ENCODE measurements at regions not wholly inside any gene's neighbourhood (a gene's known extent, or its start where the extent isn't known, plus 50 kb on each side); places are given as distances from the start of the nearest gene placed in this dataset.

DNA sequence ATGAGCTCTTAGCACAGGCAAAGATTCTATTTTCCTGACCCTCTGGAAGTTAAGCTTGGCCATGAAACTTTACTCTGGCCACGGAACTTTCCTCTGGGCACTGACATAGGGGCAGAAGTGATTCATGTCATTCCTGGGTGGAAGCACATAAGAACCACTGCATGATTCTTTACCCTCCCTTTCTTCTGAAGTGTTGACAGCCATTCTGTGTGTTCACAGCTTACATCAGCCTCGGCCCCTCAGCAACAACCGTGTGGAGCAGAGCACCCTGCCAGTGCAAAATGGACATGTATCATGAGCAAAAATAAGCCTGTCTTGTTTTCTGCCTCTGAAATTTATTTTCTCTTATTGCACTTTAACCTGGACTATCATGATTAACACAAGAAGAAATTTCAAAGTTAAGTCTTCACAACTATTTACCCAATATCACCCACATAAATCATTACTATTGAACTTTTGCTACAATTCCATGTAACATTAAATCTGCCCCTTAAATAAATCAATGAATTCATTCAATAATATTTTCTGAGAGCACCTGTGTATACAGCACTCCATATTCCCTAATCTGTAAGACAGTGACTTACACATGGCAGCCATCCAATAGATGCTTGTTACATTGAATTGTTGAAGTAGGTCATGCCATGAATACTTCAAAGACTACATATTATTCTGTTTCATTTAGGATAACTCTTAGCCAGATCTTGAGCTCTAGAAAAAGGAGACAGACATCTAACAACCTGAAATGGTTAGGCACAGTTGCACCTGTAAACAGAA lies 531.9 kb downstream of the IRS1 start:
- ATAC-seq, result no peak

DNA sequence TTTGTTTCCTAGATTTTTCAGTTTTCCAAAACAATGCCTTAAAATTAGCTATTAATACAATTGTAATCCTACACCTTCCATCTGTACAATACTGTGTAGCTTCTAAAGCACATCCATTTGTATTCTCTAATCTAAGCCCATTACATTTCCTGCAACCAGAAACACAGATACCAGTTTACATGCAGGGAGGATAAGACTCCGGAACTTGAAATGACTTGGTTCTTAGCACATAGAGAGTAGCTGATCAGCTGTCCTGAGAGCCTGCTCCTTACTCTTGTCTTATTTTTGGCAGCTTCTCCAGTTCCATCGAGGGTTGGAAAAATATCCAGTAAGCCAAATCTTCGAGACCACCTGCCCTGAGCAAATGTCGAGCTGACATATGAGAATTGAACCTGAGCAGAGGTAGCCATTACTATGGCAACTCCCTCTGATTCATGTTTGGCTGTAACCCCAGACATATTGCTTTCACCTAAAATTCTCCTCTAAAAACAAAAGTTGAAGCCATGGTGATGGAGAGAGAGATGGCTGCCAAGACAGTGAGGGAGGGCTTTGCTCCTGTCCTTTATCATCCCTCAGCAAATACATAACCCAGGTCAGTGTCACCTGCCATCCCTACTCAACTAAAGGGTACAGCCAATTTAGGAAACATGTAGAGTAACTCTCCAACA lies 542.8 kb downstream of the IRS1 start:
- ATAC-seq, result no peak

DNA sequence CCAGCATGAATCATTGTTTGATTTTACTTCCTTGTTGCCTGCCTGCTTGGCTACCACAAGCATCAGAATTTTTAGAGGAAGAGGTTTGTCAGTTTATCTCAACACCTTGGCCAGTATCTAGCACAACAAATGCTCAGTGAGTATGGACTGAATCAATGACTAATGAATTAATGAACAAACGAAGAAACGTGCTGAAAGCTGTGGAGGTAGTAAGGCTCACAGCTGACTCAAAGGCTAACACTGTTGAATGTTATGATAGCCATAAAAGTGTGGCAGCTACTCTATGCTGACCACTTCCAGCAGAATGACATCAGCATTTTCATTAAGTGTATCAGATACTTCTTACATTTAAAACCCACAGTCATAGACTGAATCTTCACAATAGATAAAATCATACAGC lies 543.4 kb downstream of the IRS1 start:
- ATAC-seq, result no peak

DNA sequence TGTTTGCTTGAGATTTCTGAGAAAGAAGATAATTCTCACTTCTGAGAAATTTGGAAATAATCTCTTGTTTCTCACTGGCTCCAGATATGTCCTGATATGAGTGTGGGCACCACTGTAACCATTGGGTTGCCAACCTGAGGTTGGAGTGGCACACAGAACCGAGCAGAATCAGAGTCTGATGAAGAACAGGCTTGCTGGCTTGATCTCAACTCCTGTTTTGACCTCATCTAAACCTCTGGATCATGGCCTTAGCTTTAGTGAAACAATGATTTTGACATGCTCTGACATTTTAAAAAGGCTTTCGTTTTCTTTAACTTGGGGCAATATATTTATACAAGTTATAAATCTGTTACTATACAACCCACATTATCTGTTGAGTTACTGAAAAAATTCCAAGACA lies 548.0 kb downstream of the IRS1 start:
- ATAC-seq, result no peak

DNA sequence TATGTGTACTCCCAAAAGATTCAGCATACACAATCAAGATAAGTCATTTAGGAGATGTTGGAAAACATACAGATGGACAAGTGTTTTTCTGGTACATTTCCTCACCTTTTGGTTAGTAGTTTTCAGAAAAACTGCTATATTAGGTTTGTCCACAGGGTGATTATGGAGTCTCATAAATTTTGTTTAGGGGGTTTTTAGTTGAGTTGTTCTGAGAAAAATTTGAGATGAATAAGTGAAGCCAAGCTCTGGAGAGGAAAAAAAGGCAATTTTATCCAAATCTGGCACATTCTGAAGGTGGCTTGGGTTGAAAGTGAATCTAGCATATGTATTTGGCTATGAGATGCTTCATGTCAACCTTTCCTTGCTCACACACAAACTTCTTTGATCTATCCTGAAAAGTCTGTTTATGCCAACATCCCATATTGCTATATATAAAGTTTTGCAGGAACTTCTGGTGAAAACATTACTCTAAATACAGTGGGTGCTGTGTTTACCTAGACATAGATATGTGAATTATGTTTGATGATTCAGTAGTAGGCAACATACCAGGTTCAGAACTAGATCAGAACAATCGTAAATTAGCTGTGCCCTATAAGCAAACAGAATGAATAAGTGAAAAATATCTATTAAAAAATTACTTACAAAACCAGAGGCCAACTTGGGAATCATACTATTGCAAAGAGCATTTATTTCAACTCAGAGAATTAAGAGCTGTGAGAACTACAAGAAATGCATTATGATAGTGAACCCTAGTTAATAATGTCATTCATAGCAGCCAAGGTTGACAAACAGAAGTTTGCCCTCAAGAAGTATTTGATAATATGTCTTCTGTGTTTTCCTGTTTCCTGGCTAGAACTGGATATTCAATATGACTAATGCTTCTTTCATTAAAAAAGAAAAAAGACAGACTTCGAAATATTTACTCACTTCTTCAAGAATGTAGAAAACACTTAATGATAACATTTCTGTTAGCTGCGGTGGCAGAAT lies 552.0 kb downstream of the IRS1 start:
- no peak for ATAC-seq

DNA sequence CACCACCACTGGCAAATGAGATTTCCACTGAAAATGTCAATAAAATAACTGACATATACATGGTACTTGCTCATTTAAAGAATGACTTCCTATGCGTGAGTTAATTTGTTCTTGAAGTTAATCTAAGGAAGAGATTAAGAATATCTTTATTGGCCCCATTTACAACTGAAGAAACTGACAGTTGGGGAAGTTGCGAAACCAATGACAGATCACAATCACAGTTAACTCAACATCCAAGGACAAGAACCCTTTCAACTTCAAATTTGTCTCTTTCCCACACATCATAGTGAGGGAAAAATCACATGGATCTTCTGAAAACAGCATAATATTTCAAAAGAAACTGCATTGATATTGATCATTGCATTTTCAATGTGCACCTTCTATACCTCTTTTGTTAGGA lies 565.4 kb downstream of the IRS1 start:
- ATAC-seq, result no peak

DNA sequence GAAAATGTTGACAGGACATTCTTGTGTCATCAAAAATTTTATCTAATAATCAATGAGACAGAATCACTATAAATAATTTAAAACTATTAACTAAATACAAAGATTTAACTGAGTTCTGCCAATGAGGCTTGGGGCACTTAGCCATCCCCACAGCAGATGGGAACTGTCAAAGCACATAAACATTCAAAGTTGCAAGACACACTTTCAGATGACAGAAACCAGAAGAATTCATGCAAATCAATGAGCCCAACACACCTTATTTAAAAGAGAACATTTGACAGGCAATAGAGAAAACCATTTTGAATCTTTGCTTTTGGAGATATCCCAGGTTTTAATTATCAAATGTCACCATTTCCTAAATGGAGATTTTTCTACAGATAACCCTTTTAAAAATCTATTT lies 566.2 kb downstream of the IRS1 start:
- no peak for ATAC-seq

DNA sequence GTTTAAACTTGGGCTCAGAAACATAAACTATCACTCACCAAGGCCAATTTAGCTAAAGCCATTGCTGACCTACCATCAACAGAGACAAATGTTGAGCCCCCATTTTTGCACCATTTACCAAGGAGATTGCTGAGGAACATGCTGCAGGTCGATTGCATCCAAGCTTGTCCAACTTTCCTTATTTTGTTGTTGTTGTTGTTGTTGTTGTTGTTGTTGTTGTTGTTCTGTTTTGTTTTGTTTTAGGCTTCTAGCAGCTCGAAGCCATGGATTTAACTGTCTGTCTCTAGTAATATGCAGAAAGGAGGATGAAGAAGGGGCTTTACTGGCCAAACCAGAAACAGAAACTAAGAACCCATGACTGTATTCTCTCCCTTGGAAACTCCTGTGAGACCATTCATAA lies 571.5 kb downstream of the IRS1 start:
- ATAC-seq, result no peak

DNA sequence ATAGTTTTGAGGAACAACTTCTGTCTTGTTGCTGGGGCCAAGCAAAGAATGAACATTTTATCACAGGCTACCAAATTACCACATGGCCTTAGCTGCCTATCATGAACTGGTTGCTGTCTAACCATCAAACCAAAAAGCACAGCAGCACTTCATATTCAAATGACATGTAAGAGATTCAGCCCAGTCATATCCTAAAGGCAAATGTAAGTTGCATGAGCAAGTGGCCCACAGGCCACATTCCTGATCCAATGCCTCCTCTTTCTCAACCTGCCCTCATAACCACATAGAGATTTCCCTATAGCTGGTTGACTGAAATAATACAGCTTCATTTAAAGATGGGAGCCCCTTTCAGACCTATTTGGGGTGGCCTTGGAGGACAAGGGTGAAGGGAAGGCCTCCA lies 572.3 kb downstream of the IRS1 start:
- ATAC-seq, result no peak

DNA sequence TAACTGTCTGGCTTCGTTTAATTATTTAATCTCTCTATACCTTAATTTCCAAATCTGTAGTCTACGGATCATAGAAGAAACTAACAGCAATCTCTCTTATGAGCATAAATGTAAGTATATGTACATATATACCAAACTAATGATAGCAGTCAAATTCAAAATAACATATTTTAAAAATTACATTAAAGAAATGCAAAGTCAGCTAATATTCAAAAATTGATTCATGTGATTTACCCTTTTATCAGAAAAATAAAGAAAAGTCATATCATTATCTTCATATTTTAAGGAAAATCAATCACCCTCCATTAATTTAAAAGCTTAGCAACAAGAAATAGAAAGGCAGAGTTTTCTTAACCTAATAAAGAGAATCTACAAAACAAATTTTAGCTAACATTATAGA lies 575.9 kb downstream of the IRS1 start:
- no peak for ATAC-seq

DNA sequence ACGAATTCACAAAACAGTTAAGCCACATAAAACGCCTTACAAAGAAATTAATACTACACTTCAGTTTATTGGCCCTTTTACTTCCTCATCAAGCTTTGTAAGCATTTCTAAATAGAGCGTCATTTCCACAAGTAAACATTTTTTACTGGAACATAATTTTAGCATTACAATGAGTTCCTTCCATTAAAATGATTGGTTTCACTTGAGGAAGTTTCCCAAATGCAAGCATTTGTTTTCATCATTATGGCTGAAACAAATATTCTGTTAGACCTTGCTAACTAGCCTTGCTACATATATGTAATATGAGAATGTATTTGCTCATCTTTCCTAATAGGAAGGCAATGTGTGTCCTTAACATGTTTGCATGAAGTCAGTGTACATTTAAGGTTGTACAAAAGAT lies 579.1 kb downstream of the IRS1 start:
- ATAC-seq, result no peak

DNA sequence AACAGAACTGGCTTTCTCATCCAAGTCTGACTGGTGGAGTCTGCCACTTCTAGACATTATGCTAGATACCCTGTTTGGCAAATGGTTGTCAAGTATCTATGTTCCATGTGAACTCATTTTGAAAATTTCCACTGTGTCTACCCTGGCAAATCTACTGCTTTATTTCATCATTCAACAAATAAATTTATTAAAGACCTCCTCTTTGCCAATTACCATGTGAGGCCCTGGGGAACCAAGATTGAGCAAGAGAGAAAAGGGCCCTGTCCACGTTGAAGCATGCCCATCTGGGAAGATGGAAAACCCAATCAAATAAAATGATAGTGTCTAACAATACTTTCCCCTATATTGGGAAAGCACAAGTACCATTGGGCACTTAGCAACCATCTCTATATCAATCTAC lies 582.4 kb downstream of the IRS1 start:
- no peak for ATAC-seq

DNA sequence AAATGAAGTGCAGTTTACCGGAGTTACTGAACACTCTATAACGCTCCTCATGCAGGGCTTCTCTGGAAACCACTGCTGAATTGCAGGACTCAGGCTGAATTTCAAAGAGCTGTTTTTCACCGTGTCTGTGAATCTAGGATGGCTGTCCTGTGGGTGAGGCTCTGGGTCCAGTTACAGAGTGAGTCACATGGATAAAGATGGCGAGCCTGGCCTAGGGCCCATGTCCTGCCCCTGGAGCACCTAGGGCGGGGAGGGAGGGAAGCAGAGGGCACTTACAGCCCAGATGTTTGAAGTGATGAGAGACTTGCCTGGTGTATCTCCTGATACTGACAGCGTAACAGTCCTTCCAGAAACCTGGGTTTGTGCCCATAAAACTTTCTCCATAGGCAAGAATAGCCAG lies 583.0 kb downstream of the IRS1 start:
- no peak for ATAC-seq

DNA sequence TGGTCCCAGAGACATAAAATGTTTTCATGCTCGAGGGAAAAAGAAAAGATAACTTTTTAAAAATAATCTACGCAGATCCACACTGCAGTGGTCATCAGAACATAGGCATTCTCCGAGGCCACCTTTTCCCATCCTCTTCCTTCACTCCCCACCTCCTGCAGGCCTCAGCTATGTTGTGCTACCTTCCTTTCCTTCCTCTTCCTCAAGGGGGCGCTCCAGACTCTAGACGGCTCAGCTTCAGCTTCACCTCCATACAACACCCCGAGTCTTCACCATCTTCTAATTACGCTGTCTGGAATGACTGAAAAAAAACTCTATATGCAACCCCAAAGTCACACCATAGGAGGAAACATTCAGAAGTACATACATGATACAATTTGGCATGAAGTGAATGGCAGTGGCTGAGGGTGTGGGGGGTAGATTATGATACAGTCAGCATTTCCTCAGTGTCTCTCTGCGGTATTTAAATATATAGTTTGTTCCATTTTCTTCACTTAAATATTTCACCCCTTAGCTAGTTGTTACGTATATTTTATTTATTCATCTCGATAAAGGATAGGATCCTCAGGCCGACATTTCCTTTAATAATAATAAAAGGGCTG lies 583.6 kb downstream of the IRS1 start:
- peak; percentile 27 to 44 for ATAC-seq

DNA sequence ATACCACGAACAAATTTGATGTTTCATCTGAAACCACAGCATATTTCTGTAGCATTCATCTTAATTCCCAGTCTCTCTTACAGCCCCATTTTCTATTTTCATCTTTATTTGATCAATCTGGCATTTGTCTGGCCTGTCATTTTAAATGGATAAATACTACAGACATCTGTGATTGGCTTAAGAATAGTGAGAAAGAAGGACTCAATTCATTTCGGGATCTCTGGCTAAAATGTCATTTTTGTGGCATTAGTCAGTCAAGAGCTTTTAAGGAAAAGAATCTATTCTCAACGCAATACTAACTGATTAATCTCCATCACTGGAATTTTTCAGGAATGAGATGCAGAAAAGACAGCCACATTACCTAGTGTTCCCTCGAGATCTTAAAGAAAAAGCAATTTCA lies 585.9 kb downstream of the IRS1 start:
- no peak for ATAC-seq

DNA sequence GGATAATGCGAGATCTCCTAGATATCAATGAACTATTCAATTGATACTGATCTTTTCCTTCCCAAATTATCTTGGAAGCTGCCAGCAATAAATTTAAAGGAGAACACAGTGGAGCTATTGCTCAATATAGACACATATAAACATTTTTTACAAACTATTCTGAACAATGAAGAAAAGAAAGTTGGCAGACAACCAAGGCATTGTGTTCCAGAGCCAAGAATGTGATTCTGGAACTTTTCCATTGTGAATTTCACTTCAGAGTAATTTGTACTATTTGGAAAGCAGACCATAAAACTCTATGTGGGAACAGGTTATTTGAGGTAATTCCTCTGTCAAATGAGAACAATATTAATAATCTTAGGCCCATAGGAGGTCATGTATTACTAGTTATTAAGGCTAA lies 588.2 kb downstream of the IRS1 start:
- no peak for ATAC-seq

DNA sequence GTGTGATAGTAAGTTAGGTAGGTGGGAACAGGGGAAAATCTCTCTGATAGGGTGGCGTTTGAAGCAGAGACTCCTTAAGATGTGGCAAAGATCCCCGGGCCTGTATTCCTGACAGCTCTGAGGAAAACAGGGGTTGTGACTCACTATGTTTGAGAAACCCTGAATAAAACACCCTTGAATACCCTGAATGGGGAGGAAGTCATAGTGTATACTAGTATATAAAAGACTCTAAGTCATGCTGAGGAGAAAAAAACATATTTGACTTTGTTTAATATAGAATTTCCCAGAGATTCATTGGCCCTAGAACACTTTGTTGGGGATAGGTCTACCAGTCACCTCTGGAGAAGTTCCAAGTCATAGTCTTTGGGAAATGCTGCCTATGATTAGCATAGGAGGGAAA lies 590.9 kb downstream of the IRS1 start:
- ATAC-seq, result no peak

DNA sequence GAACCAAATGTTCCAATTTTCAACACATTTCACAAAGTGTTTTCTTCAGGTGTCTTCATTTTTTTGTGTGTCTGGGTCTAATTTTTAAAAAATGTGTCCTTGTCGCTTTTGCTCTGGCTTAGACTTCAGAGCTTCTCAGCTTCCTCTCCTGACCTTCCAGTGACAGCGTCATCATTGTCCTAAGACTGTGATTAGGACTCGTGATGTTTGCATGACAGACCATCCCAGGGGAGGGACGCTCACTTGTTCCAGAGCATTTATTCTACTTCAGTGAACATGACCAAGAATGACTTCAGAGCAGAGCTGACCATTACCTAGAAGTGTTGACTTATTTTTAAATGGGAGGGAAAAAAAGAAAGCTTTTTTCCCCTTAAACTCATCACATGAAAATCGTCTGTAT lies 591.9 kb downstream of the IRS1 start:
- no peak for ATAC-seq

DNA sequence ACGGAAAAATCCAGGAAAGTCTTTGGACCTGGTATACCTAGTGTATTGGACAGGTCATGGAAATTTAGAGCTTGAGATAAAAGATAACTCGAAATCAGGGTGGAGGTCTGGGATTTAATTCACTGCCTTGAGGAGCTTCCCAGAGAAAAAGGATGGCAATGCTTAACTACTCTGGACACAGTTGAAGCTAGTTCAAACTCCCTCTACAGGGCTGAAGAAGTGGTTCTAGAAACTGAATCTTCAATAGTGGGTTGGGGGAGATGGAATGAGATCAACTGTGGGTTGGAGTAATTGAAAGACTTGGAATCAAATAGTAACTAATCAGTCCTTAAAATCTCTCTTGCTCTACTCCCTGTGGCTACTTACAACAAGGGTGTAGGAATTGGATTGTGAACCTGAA lies 600.1 kb downstream of the IRS1 start:
- no peak for ATAC-seq

DNA sequence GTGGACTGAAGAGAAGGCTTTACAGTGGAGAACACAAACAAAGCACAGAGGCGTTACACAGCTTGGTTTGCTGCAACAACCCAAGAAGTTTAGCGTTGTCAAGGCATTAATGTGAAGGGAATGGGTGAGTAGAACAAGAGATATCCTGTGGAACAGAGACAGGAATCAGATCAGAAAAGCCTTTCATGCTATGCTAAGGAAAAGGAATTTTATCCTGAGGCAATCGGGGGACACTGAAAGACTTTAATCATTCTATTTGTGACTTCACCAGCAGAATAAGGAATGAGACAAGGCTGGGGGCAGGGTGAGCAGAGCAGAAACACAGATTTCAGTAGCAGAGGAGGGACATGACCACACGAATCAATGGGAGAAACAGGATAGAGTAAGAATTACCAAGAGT lies 600.7 kb downstream of the IRS1 start:
- ATAC-seq, result no peak

DNA sequence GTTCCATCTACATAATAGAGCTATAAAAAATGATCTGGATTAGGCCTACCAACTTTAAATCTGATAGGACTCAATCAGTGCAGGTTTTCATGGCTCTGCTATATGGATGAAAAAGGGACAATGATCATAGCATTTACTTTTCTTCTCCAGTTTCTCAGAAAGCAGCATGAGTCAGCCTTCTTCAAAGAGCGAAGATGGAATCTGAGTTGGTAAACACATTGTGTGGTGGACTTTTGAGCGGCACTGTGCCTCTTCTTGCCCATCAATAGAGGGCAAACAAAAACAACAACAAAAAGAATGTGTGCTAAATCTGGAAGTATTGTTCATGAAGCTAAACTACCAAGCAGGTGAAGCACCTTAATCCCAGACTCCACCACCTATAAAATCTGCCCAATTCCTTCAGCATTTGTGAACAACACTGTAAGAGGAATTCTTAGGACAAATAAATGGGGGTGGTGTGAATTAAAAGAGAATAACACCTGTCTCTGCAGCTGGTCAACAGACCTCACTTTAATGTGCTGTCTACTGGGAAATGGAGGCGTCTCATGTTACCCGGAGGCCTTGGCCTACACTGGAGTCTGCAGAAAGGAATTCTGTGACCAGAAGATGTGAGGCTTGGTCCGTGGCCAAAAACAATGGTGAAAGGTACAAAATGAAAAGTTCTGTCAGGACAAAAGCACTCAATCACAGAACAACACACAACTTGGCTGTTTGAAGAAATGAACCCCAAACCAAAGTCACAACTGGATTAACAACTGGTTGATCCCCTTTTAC lies 609.0 kb downstream of the IRS1 start:
- ATAC-seq, result no peak

DNA sequence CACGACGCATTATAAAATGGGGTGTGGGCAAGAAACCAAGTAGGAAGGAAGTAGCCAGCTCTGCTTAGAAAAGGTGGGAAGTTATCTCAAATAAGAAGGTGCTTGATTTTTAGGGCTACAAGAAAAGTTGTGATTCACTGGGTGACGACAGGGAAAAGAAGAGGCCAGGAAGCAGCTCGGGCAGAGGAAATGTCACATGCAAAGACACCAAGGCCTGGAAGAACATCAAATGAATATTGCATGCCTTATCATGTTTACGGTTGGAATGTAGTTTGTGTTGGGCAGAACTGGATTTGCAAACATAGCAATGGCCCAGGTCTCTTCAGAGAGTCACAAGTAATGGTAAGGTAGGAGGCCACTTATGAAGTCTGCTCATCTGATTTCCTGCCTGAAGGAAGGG lies 610.6 kb downstream of the IRS1 start:
- no peak for ATAC-seq
